Muscle of back (tissue), 3 donors: ENCODE measurements at regions not wholly inside any gene's neighbourhood (a gene's known extent, or its start where the extent isn't known, plus 50 kb on each side); places are given as distances from the start of the nearest gene placed in this dataset.

Source experiments
- DNase-seq, 3 donors: peaks; one replicate each; pipeline versions ENCODE4 v3.0.0 to v3.0.0-alpha.2; 2013

DNA sequence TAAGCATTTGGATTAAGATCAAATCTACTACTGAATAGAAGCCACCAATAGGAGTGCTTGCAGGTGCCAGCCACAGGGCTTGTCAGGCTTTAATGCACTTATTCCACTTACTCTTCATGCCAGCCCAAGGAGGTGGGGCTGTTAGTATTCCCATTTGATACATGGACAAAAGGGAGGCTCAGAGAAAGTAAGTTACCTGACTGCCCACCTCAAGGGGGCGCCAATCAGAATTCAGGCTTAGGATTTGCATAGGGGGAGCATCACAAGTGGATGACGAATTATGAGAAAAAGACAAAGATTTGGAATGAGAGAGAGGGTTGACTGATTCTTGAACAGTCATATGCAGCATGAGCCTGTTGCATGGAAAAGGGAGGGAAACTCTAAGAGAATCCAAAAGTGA, 188.4 kb upstream of the TSHZ2 start:
- DNase-seq: no peak

GRCh38 chr20:52780462-52780861, 191.7 kb upstream of the TSHZ2 start:
- peak in 1 of 3 donors; percentile 40 for DNase-seq

- DNase-seq: no peak
Observed at GRCh38 chr20:52779125-52779524, 193.0 kb upstream of the TSHZ2 start.

DNA sequence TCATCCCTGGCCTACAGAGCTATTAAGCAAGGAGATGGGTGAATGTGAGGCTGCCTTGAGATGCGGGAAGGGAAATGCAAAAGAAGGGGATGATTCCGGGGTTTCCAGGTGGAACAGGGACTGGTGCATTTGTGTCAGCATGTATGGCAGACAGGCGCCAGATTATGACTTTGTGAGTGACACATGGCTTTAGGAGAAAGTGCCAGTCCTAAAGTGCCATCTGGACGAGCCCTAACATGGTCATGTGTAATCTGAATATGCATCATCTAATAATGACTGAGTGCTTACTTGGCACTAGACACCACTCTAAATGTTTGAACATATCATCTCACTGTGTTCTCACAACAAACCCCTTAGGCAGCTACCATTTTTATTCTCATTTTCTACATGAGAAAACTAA, 195.0 kb upstream of the TSHZ2 start:
- no peak for DNase-seq

- no peak for DNase-seq
Observed at GRCh38 chr20:52775786-52776185, 196.4 kb upstream of the TSHZ2 start.

DNA sequence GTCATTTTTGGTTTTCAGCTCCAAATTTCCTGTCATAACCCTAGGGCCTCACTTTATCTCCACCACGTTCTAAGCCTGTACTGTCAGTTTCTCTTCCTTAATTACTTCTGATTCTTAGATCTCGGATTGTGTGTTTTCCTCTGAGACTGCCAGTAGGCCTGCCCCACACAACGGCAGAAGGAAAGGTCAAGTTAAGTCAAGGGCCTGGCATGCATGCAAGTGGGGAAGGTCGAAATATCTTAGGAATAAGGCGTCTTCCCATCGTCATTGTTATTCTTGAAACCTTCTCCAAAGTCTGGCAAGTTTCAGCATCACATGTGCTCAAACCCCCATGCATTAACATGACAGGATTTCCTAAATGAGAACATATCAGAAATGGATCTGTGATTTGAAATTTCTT, 203.5 kb upstream of the TSHZ2 start:
- DNase-seq: no peak

- peak in 1 of 3 donors; percentile 33 for DNase-seq
Observed at GRCh38 chr20:52766645-52767435, 205.3 kb upstream of the TSHZ2 start.

GRCh38 chr20:52763321-52763853, 208.8 kb upstream of the TSHZ2 start:
- no peak for DNase-seq

DNA sequence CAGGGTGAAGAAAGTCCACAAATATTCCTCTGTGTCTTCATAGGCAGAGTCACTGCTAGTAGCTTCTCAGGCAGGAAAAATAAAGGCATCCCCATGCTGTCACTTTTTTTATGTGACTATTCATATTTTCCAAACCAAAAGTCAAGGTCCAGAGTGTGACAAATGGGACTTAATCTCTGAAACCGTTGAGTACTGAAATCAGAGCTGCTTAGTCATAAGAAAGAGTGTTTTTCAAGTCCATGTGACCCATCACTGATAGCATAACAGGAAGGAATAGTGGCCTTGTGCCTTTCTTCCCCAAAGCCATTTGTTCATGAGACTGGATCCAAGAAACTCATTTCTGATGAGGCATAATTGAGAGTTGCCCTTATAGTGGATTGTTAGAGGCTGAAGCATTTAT, 210.3 kb upstream of the TSHZ2 start:
- DNase-seq: no peak

DNA sequence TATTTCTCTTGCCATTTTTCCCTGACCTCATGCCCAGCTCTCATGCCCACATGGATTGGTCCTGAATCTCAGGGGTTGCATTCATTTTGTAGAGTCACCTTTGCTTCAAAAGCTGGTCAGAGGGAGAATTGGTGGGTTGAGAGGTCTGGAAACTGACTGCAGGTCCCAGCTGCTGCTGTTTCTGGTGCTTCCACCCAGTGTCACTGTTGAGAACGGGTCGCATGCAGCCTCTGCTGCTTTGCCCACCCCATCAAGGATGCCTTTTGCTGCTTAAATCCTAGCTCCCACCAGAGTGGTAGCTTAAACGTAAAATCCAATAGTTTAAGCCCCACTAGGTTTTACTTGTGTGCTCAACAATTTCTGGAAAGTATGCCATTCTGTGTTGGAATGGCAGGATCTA, 211.4 kb upstream of the TSHZ2 start:
- no peak for DNase-seq

DNA sequence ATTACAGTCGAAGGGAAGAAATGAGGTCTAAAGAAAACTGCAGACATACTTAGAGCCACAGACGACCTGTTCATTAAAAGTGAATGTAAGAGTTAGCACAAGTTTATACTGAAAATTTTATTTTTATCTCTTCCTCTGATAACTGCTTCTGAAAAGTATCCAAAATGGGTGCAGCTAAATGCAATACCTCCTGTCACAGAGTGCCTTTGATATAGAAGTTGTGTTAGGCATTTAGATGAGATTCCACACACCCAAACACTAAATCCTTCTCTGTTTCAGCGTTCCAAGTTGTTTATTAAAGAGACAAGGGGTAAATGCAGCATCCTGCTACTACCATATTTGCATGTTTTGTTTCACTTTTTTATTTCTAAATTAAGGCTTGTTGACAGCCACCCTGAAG, 214.7 kb upstream of the TSHZ2 start:
- DNase-seq: no peak

GRCh38 chr20:52755744-52756143, 216.4 kb upstream of the TSHZ2 start:
- DNase-seq: no peak

GRCh38 chr20:52754366-52754765, 217.8 kb upstream of the TSHZ2 start:
- no peak for DNase-seq

DNA sequence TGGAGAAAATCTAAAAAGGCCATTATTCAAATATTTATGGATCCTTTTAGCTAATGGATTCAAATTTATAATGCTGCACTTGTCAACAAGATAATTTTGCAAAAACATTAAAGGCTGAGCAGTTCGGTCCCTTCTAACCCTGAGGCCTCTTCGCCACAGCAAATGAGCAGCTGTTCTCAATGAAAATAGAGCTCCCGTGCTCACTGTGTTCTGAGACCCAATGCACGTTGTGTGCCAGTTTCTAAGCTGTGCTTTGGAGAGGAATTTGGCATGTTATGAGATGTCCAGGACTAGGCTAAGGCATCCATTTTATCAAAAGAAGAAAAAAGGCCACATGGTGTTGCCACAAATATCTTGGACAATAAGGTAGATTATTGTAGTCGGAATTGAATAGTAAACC, 220.1 kb upstream of the TSHZ2 start:
- DNase-seq: peak; percentile 10 to 43 (median 10)

DNA sequence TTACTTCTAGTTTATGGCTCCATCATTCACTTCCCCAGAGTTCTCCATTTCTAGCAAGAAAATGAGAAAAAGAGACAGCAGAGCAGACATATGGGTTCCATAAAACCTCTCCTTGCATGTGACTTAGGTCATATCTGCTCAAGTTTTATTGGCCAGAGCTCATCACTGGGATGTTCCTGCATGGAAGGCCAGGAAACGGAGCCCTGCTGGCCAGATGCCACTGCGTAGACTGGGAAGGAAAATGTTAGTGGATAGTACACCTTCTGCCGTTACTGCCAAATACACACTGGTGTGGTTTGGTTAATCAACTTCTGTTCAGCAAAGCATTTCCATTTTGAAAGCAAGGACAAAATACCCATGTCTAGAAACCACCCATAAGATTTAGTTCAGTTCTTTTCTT, 220.6 kb upstream of the TSHZ2 start:
- DNase-seq: peak; percentile 8 to 61 (median 32)

DNA sequence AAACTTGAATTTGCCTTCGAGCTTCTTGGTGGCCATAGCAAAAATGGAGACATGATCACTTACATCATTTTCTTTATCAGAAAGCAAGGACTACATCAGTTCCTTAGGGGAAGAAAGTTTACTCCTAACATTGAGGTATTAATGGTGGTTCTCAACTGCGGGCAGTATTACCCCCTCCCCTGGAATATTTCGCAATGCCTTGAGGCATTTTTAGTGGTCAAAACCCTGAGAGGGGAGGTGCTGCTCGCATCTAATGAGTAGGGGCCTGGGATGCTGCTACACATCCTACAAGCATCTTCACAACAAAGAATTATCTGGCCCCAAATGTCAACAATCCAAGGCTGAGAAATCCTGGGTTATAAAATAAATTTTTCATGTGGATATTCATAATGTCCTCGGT, 222.2 kb upstream of the TSHZ2 start:
- no peak for DNase-seq

DNA sequence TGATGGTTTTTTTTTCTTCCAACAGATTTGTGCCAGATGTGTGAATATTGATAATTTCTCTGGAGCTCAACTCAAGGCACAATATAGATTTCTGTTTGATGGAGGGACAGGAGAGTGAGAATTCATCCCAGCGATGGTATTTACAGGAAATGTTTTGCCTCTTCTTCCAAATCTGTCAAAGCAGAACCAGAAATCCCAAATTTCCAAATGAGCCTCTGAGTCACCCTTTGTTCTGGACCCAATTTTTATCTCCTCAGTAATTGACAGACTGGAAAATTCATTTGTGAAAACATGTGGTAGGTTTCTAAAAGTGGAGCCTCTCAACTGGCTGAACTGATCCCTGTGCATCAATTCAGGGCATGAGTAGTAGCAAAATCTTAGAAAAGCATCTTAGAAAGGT, 223.2 kb upstream of the TSHZ2 start:
- DNase-seq: peak; percentile 13 to 73 (median 47)

DNA sequence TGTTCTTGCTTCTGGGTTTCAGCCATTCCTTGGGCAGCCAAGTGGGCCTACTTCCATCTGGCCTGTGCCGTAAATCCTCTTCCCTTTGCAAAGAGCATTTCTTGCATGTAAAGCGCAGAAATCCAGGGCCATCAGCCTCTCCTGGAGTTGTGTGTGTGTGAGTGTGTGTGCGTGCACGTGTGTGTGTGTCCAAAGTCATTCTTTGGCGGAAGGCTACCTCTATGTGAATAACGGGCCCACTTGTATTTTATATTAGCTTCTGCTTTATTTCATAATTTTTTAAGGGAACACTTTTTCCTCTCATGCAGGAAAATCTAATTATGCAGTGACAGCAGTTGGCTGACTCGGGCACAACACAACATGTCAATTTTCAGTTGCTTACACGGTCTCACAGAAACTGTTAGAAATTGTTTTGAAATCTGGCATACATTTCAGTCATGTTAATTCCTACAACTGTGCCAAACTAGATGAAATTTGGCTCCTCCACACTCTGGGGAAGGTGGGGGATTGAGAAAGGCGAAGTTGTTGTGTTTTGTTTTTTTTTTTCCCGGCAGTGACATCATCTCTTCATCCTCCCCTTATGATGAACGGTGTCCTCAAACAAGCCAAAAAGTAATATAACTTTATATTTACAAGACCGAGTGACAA, 223.7 kb upstream of the TSHZ2 start:
- DNase-seq: peak; percentile 49 to 89 (median 71)

DNA sequence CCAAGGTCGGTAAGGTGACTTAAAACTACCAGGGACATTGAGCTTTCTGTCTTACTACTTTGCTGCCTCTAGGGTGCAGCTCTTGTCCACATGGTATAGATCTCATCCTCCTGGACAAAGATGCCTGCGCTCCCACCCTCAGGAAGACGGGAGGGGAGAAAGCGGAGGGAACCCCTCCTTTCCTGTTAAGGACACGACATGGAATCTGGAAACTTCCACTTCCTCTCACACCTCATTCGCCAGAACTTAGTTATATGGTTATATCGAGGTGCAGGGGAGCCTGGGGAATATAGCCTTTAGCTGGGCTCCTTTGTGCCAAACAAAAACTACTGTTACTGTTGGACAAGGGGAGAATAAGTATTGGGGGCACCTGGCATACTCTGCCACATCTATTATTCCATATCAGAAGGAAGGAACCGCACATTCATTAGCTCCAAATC, 224.3 kb upstream of the TSHZ2 start:
- DNase-seq: peak; percentile 28 to 90 (median 68)

DNA sequence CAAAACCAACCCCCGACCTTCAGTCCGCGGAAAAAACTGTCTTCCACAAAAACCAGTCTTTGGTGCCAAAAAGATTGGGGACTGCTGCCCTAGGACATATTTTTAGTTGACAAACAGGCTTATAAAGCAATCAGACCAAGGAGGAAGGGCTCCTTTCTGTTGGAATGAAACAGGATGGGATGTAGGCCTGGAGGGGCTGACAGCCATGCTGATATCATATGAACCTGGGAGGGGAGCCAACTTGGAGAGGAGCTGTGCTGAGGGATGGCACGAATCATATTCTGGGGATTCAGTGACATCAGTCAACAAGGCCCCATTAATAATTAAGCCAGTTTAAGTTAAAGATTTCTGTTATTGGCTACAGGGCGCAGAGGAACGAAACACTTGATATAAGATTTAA, 225.4 kb upstream of the TSHZ2 start:
- DNase-seq: peak; percentile 16 to 59 (median 25)

DNA sequence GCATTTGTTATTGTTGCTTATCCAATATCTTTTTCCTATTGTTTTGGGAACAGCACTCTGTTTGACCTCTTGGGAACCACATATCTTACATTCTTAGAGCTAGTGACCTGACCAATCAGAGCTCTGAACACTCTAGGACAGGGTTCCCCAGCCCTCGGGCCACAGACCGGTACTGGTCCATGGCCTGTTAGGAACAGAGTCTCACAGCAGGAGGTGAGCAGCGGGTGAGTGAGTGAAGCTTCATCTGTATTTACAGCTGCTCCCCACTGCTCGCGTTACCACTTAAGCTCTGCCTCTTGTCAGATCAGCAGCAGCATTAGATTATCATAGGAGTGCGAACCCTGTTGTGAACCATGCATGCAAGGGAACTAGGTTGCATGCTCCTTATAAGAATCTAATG, 226.0 kb upstream of the TSHZ2 start:
- DNase-seq: no peak

GRCh38 chr20:52744441-52744840, 227.7 kb upstream of the TSHZ2 start:
- no peak for DNase-seq

- no peak for DNase-seq
Observed at GRCh38 chr20:52738081-52738480, 234.1 kb upstream of the TSHZ2 start.
